ENCODE measurements at regions not wholly inside any gene's neighbourhood (a gene's known extent, or its start where the extent isn't known, plus 50 kb on each side); places are given as distances from the start of the nearest gene placed in this dataset.
"Not testable (repeated sequence)": the region's sequence is repeated elsewhere in the genome, so short reads cannot be mapped to it uniquely, and the experiment has no call there.

- Mint-ChIP-seq H3K27me3 (no peaks in the 10 kb centered on the region), H3K27ac (no peak overlapping the region), H3K9me3 (no peaks in the 10 kb centered on the region), H3K36me3 (ENCODE audit: low read depth) (no peaks in the 10 kb centered on the region), H3K4me1 (no peaks in the 10 kb centered on the region), H3K4me3 (no peak overlapping the region)
- POLR2A ChIA-PET = no interaction called here
- no peak for DNase-seq
- CTCF ChIA-PET = no interaction called here
Observed at GRCh38 chr6:90891355-90891754, 304.5 kb upstream of the MAP3K7 start.

- Mint-ChIP-seq H3K27ac (no peak overlapping the region), H3K9me3 (no peaks in the 10 kb centered on the region), H3K36me3 (ENCODE audit: low read depth) (no peaks in the 10 kb centered on the region), H3K4me1 (no peaks in the 10 kb centered on the region), H3K27me3 (no peaks in the 10 kb centered on the region), H3K4me3 (no peak overlapping the region)
- no peak for DNase-seq
- CTCF ChIA-PET = no interaction called here
- POLR2A ChIA-PET = no interaction called here
Observed at GRCh38 chr6:90890683-90891330, 303.9 kb upstream of the MAP3K7 start.

GRCh38 chr6:90887764-90888163 lies 300.9 kb upstream of the MAP3K7 start:
- POLR2A ChIA-PET = no interaction called here

GRCh38 chr6:90885611-90886056 lies 298.8 kb upstream of the MAP3K7 start:
- H3K36me3 Mint-ChIP-seq (ENCODE audit: low read depth) = no peaks in the 10 kb centered on the region
- POLR2A ChIA-PET = no interaction called here

More at GRCh38 chr6:90887764-90888163, 300.9 kb upstream of the MAP3K7 start:
- H3K4me3 Mint-ChIP-seq = no peak overlapping the region
- DNase-seq = no peak
- no peak overlapping the region for H3K27ac Mint-ChIP-seq
- CTCF ChIA-PET = no interaction called here
- H3K36me3 Mint-ChIP-seq (ENCODE audit: low read depth) = no peaks in the 10 kb centered on the region
- H3K4me1 Mint-ChIP-seq = no peaks in the 10 kb centered on the region
- H3K27me3 Mint-ChIP-seq = peaks cover 5% of the 10 kb centered on the region
- peaks cover 5% of the 10 kb centered on the region for H3K9me3 Mint-ChIP-seq

GRCh38 chr6:90885137-90885536 lies 298.3 kb upstream of the MAP3K7 start:
- H3K27me3 Mint-ChIP-seq = peaks cover 13% of the 10 kb centered on the region
- CTCF ChIA-PET = interaction anchor here (0.6 kb wide), 1 partner anchor 253 kb away, joined by 3 read pairs; no protein-coding TSS in a partner anchor
- H3K27ac Mint-ChIP-seq; DNase-seq; H3K9me3 Mint-ChIP-seq; POLR2A ChIA-PET; H3K36me3 Mint-ChIP-seq (ENCODE audit: low read depth); H3K4me3 Mint-ChIP-seq; H3K4me1 Mint-ChIP-seq: not testable (repeated sequence)

More at GRCh38 chr6:90885611-90886056, 298.8 kb upstream of the MAP3K7 start:
- no peak for DNase-seq
- CTCF ChIA-PET = interaction anchor here (0.6 kb wide), 1 partner anchor 253 kb away, joined by 3 read pairs; no protein-coding TSS in a partner anchor
- H3K9me3 Mint-ChIP-seq = peaks cover 9% of the 10 kb centered on the region
- no peaks in the 10 kb centered on the region for H3K4me1 Mint-ChIP-seq
- no peak overlapping the region for H3K4me3 Mint-ChIP-seq
- H3K27me3 Mint-ChIP-seq = peaks cover 13% of the 10 kb centered on the region
- H3K27ac Mint-ChIP-seq = no peak overlapping the region

- Mint-ChIP-seq H3K4me1 (no peaks in the 10 kb centered on the region), H3K36me3 (ENCODE audit: low read depth) (no peaks in the 10 kb centered on the region), H3K4me3 (no peak overlapping the region), H3K9me3 (peaks cover 2% of the 10 kb centered on the region), H3K27me3 (peaks cover 11% of the 10 kb centered on the region), H3K27ac (no peak overlapping the region)
- POLR2A ChIA-PET = no interaction called here
- DNase-seq = no peak
- CTCF ChIA-PET = no interaction called here
Observed at GRCh38 chr6:90877616-90878015, 290.7 kb upstream of the MAP3K7 start.

- no peaks in the 10 kb centered on the region for H3K4me1 Mint-ChIP-seq
- H3K27ac Mint-ChIP-seq = no peak overlapping the region
- DNase-seq = no peak
- H3K36me3 Mint-ChIP-seq (ENCODE audit: low read depth) = no peaks in the 10 kb centered on the region
- H3K4me3 Mint-ChIP-seq = no peak overlapping the region
- peaks cover 11% of the 10 kb centered on the region for H3K27me3 Mint-ChIP-seq
- H3K9me3 Mint-ChIP-seq = no peaks in the 10 kb centered on the region
- CTCF ChIA-PET = no interaction called here
- POLR2A ChIA-PET = no interaction called here
Observed at GRCh38 chr6:90874931-90875330, 288.1 kb upstream of the MAP3K7 start.

GRCh38 chr6:90872981-90873380 lies 286.1 kb upstream of the MAP3K7 start:
- Mint-ChIP-seq H3K36me3 (ENCODE audit: low read depth) (no peaks in the 10 kb centered on the region), H3K9me3 (no peaks in the 10 kb centered on the region), H3K4me1 (no peaks in the 10 kb centered on the region), H3K27ac (no peak overlapping the region), H3K27me3 (peaks cover 15% of the 10 kb centered on the region), H3K4me3 (no peak overlapping the region)
- DNase-seq = no peak
- ChIA-PET CTCF (no interaction called here), POLR2A (no interaction called here)

- H3K9me3 Mint-ChIP-seq = no peaks in the 10 kb centered on the region
Observed at GRCh38 chr6:90870561-90870960, 283.7 kb upstream of the MAP3K7 start.

GRCh38 chr6:90868656-90869055 lies 281.8 kb upstream of the MAP3K7 start:
- Mint-ChIP-seq H3K27me3 (peaks cover 11% of the 10 kb centered on the region), H3K36me3 (ENCODE audit: low read depth) (no peaks in the 10 kb centered on the region), H3K27ac (no peak overlapping the region), H3K4me1 (no peaks in the 10 kb centered on the region), H3K4me3 (no peak overlapping the region), H3K9me3 (no peaks in the 10 kb centered on the region)
- no peak for DNase-seq
- ChIA-PET CTCF (no interaction called here), POLR2A (no interaction called here)

More at GRCh38 chr6:90870561-90870960, 283.7 kb upstream of the MAP3K7 start:
- CTCF ChIA-PET = interaction anchor here (0.6 kb wide), 1 partner anchor 22 kb away, joined by 3 read pairs; no protein-coding TSS in a partner anchor
- POLR2A ChIA-PET = no interaction called here
- Mint-ChIP-seq H3K4me3 (no peak overlapping the region), H3K36me3 (ENCODE audit: low read depth) (no peaks in the 10 kb centered on the region), H3K27ac (no peak overlapping the region), H3K27me3 (peaks cover 15% of the 10 kb centered on the region), H3K4me1 (no peaks in the 10 kb centered on the region)
- DNase-seq = no peak

GRCh38 chr6:90868256-90868655 lies 281.4 kb upstream of the MAP3K7 start:
- no peak overlapping the region for H3K27ac Mint-ChIP-seq
- POLR2A ChIA-PET = no interaction called here
- H3K36me3 Mint-ChIP-seq (ENCODE audit: low read depth) = no peaks in the 10 kb centered on the region
- no peak overlapping the region for H3K4me3 Mint-ChIP-seq
- no peaks in the 10 kb centered on the region for H3K9me3 Mint-ChIP-seq
- DNase-seq = no peak
- H3K27me3 Mint-ChIP-seq = peaks cover 11% of the 10 kb centered on the region
- H3K4me1 Mint-ChIP-seq = no peaks in the 10 kb centered on the region
- CTCF ChIA-PET = no interaction called here

GRCh38 chr6:90865513-90865912 lies 278.6 kb upstream of the MAP3K7 start:
- Mint-ChIP-seq H3K36me3 (ENCODE audit: low read depth) (no peaks in the 10 kb centered on the region), H3K9me3 (no peaks in the 10 kb centered on the region)
- CTCF ChIA-PET = no interaction called here

GRCh38 chr6:90863043-90863442 lies 276.2 kb upstream of the MAP3K7 start:
- H3K9me3 Mint-ChIP-seq = no peaks in the 10 kb centered on the region
- H3K4me1 Mint-ChIP-seq = peaks cover 4% of the 10 kb centered on the region
- CTCF ChIA-PET = no interaction called here
- H3K4me3 Mint-ChIP-seq = no peak overlapping the region
- H3K27ac Mint-ChIP-seq = no peak overlapping the region
- DNase-seq = no peak
- no peaks in the 10 kb centered on the region for H3K36me3 Mint-ChIP-seq (ENCODE audit: low read depth)
- POLR2A ChIA-PET = no interaction called here
- peaks cover 2% of the 10 kb centered on the region for H3K27me3 Mint-ChIP-seq

More at GRCh38 chr6:90865513-90865912, 278.6 kb upstream of the MAP3K7 start:
- Mint-ChIP-seq H3K27ac (no peak overlapping the region), H3K27me3 (peaks cover 6% of the 10 kb centered on the region), H3K4me1 (peaks cover 4% of the 10 kb centered on the region), H3K4me3 (no peak overlapping the region)
- DNase-seq = no peak
- POLR2A ChIA-PET = no interaction called here
